HG03135 (cell line): ENCODE measurements at regions not wholly inside any gene's neighbourhood (a gene's known extent, or its start where the extent isn't known, plus 50 kb on each side); places are given as distances from the start of the nearest gene placed in this dataset.
"Not testable (repeated sequence)": the region's sequence is repeated elsewhere in the genome, so short reads cannot be mapped to it uniquely, and the experiment has no call there.

Experiments used
- ATAC-seq: cut with Tn5 transposase; IDR thresholded peaks from one replicate; pipeline ENCODE4 v1.9.1; 2021; ENCODE audit warnings: mild to moderate bottlenecking, moderate library complexity; ENCODE audit not compliant: unreplicated experiment

- no peak for ATAC-seq
These were observed 52.7 kb upstream of the PLA2G4A start for GRCh38 chr1:186775881-186776560.

GRCh38 chr1:186775036-186775435 lies 53.7 kb upstream of the PLA2G4A start:
- no peak for ATAC-seq

GRCh38 chr1:186772228-186772627 lies 56.5 kb upstream of the PLA2G4A start:
- ATAC-seq: peak; percentile 76

GRCh38 chr1:186770421-186770820 lies 58.3 kb upstream of the PLA2G4A start:
- no peak for ATAC-seq

GRCh38 chr1:186768906-186769305 lies 59.8 kb upstream of the PLA2G4A start:
- peak; percentile 66 for ATAC-seq

- ATAC-seq: no peak
These were observed 63.3 kb upstream of the PLA2G4A start for GRCh38 chr1:186765446-186765845.

- ATAC-seq: no peak
These were observed 65.6 kb upstream of the PLA2G4A start for GRCh38 chr1:186763107-186763506.

GRCh38 chr1:186762653-186763052 lies 66.1 kb upstream of the PLA2G4A start:
- ATAC-seq: no peak

- peak; percentile 61 for ATAC-seq
These were observed 67.4 kb upstream of the PLA2G4A start for GRCh38 chr1:186761358-186761757.

- ATAC-seq: no peak
These were observed 68.3 kb upstream of the PLA2G4A start for GRCh38 chr1:186760446-186760845.

GRCh38 chr1:186758896-186759606 lies 69.7 kb upstream of the PLA2G4A start:
- ATAC-seq: not testable (repeated sequence)

GRCh38 chr1:186757851-186758250 lies 70.9 kb upstream of the PLA2G4A start:
- no peak for ATAC-seq

GRCh38 chr1:186754542-186755145 lies 74.1 kb upstream of the PLA2G4A start:
- ATAC-seq: no peak

GRCh38 chr1:186753241-186753640 lies 73.0 kb upstream of the PTGS2 start:
- no peak for ATAC-seq

GRCh38 chr1:186750257-186750656 lies 70.0 kb upstream of the PTGS2 start:
- no peak for ATAC-seq

GRCh38 chr1:186749820-186750219 lies 69.6 kb upstream of the PTGS2 start:
- no peak for ATAC-seq

GRCh38 chr1:186747661-186748060 lies 67.4 kb upstream of the PTGS2 start:
- no peak for ATAC-seq

GRCh38 chr1:186745531-186746146 lies 65.4 kb upstream of the PTGS2 start:
- ATAC-seq: no peak

GRCh38 chr1:186741640-186742039 lies 61.4 kb upstream of the PTGS2 start:
- ATAC-seq: no peak

- no peak for ATAC-seq
These were observed 60.1 kb upstream of the PTGS2 start for GRCh38 chr1:186740324-186740723.

- ATAC-seq: no peak
These were observed 59.3 kb upstream of the PTGS2 start for GRCh38 chr1:186739515-186739914.

- no peak for ATAC-seq
These were observed 58.7 kb upstream of the PTGS2 start for GRCh38 chr1:186738926-186739325.
